GM19238 (cell line): ENCODE measurements at regions not wholly inside any gene's neighbourhood (a gene's known extent, or its start where the extent isn't known, plus 50 kb on each side); places are given as distances from the start of the nearest gene placed in this dataset.
"Not testable (repeated sequence)": the region's sequence is repeated elsewhere in the genome, so short reads cannot be mapped to it uniquely, and the experiment has no call there.

ENCODE experiments used
- DNase-seq: peaks from one replicate; pipeline ENCODE4 v3.0.0; 2011; ENCODE audit warnings: low spot score; ENCODE audit not compliant: insufficient read length

GRCh38 chr14:23750357-23750756 lies 114.2 kb downstream of the DHRS2 start:
- no peak for DNase-seq

GRCh38 chr14:23751616-23752015 lies 115.5 kb downstream of the DHRS2 start:
- no peak for DNase-seq

GRCh38 chr14:23763394-23763793 lies 127.2 kb downstream of the DHRS2 start:
- DNase-seq: no peak

GRCh38 chr14:23766737-23767401 lies 130.7 kb downstream of the DHRS2 start:
- DNase-seq: no peak

GRCh38 chr14:23769221-23769728 lies 133.1 kb downstream of the DHRS2 start:
- DNase-seq: not testable (repeated sequence)

GRCh38 chr14:23773981-23774380 lies 137.8 kb downstream of the DHRS2 start:
- DNase-seq: no peak

- DNase-seq: no peak
These were observed 140.1 kb downstream of the DHRS2 start for GRCh38 chr14:23776296-23776695.

GRCh38 chr14:23785208-23785607 lies 149.0 kb downstream of the DHRS2 start:
- DNase-seq: no peak

GRCh38 chr14:23787436-23787835 lies 151.3 kb downstream of the DHRS2 start:
- DNase-seq: no peak

- DNase-seq: no peak
These were observed 153.5 kb downstream of the DHRS2 start for GRCh38 chr14:23789696-23790095.

GRCh38 chr14:23793532-23793931 lies 157.4 kb downstream of the DHRS2 start:
- DNase-seq: no peak

- DNase-seq: no peak
These were observed 152.8 kb upstream of the DHRS4 start for GRCh38 chr14:23800811-23801210.

- DNase-seq: no peak
These were observed 151.8 kb upstream of the DHRS4 start for GRCh38 chr14:23801766-23802165.

GRCh38 chr14:23804817-23805216 lies 148.8 kb upstream of the DHRS4 start:
- no peak for DNase-seq

- no peak for DNase-seq
These were observed 147.8 kb upstream of the DHRS4 start for GRCh38 chr14:23805761-23806160.

- DNase-seq: no peak
These were observed 138.9 kb upstream of the DHRS4 start for GRCh38 chr14:23814527-23815256.

GRCh38 chr14:23816371-23816770 lies 137.2 kb upstream of the DHRS4 start:
- DNase-seq: no peak

- no peak for DNase-seq
These were observed 136.3 kb upstream of the DHRS4 start for GRCh38 chr14:23817164-23817767.

GRCh38 chr14:23827100-23827892 lies 126.3 kb upstream of the DHRS4 start:
- DNase-seq: no peak

- DNase-seq: no peak
These were observed 125.6 kb upstream of the DHRS4 start for GRCh38 chr14:23828001-23828400.

GRCh38 chr14:23828616-23829015 lies 125.0 kb upstream of the DHRS4 start:
- DNase-seq: no peak
